SU-DHL-6 (cell line): ENCODE measurements at regions not wholly inside any gene's neighbourhood (a gene's known extent, or its start where the extent isn't known, plus 50 kb on each side); places are given as distances from the start of the nearest gene placed in this dataset.
"Not testable (repeated sequence)": the region's sequence is repeated elsewhere in the genome, so short reads cannot be mapped to it uniquely, and the experiment has no call there.

ENCODE experiments used
- EZH2phosphoT487 ChIP-seq: fragments of 200-600 bp; sonication (generic), shearing (Covaris generic); conservative IDR thresholded peaks from 2 replicates; pipeline ENCODE4 v1.6.1; 2018; ENCODE audit warnings: mild to moderate bottlenecking, antibody characterized with exemption, low read length, moderate library complexity, mixed read lengths
- TF ChIP-seq, protein P1 (sequence below): fragments of 200-600 bp; sonication (generic); IDR thresholded peaks from one replicate; pipeline ENCODE4 v1.5.1; 2017; ENCODE audit warnings: antibody characterized with exemption, mild to moderate bottlenecking, low read length, moderate library complexity; ENCODE audit not compliant: insufficient read depth, poor library complexity, severe bottlenecking

GRCh38 chr14:48149624-48150023, 474.2 kb upstream of the MDGA2 start:
- TF ChIP-seq, protein P1, sequence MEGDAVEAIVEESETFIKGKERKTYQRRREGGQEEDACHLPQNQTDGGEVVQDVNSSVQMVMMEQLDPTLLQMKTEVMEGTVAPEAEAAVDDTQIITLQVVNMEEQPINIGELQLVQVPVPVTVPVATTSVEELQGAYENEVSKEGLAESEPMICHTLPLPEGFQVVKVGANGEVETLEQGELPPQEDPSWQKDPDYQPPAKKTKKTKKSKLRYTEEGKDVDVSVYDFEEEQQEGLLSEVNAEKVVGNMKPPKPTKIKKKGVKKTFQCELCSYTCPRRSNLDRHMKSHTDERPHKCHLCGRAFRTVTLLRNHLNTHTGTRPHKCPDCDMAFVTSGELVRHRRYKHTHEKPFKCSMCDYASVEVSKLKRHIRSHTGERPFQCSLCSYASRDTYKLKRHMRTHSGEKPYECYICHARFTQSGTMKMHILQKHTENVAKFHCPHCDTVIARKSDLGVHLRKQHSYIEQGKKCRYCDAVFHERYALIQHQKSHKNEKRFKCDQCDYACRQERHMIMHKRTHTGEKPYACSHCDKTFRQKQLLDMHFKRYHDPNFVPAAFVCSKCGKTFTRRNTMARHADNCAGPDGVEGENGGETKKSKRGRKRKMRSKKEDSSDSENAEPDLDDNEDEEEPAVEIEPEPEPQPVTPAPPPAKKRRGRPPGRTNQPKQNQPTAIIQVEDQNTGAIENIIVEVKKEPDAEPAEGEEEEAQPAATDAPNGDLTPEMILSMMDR = not testable (repeated sequence)
- not testable (repeated sequence) for TF ChIP-seq EZH2phosphoT487
